ENCODE measurements at regions not wholly inside any gene's neighbourhood (a gene's known extent, or its start where the extent isn't known, plus 50 kb on each side); places are given as distances from the start of the nearest gene placed in this dataset.

DNA sequence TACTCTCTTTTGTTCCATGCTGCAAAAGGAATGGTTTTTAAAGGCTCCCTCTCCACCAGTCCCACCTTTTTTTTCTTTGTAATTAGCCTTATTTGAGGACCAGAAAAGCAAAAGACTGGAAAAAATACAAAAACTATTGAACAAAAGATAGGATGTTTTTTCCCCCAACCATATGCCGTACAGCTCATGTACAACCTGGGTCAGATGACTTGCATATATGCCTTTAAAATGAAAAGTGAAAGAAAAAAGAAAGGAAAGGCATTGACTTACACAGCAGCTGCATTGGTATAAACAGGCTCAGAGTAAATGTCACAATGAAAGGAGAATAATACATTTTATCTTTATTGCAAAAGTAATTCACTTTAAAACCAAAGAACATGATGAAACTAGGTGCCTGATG, 69.5 kb upstream of the CMC1 start:
- Histone ChIP-seq H3K79me2 (ENCODE audit: control insufficient read depth, insufficient read depth, low read length) (no peaks in the 10 kb centered on the region), H3K4me1 (ENCODE audit: control insufficient read depth, extremely low read depth, insufficient read depth, low read length) (no peaks in the 10 kb centered on the region), H3K9ac (replicated peaks; ENCODE audit: extremely low read depth, insufficient read depth, low read length) (no peak overlapping the region), H3K4me2 (ENCODE audit: insufficient read depth, low read length) (no peak overlapping the region), H3K27ac (ENCODE audit: insufficient read depth, low read depth, low read length) (no peak overlapping the region), H3K9me3 (replicated peaks; ENCODE audit: control insufficient read depth, insufficient read depth, low read length) (no peaks in the 10 kb centered on the region), H3K9me1 (replicated peaks; ENCODE audit: control insufficient read depth, extremely low read depth, insufficient read depth, low read length) (no peaks in the 10 kb centered on the region), H4K20me1 (replicated peaks; ENCODE audit: control insufficient read depth, extremely low read depth, insufficient read depth, low read length) (no peaks in the 10 kb centered on the region), H3K36me3 (ENCODE audit: control insufficient read depth in 2 of 2, extremely low read depth in 1 of 2, insufficient read depth in 2 of 2, low read length in 2 of 2) (no peaks in the 10 kb centered on the region), H3K27me3 (ENCODE audit: control insufficient read depth in 2 of 2, insufficient read depth in 2 of 2, low read length in 2 of 2) (no peaks in the 10 kb centered on the region), H2AFZ (ENCODE audit: low read depth, low read length) (no peak overlapping the region), H3K4me3 (replicated peaks in 1 of 3; ENCODE audit: insufficient read depth in 1 of 3, low read depth in 1 of 3, low read length in 3 of 3) (no peak overlapping the region)
- no TSS peak for BruUV-seq (replicated peaks)
- no peak for DNase-seq (ENCODE audit: low read depth, low spot score)
- dilution Hi-C loops (cut with MboI; ENCODE audit: extremely low pct_ligation_motif_present, low sequenced_read_pairs) (no loop called here), intact Hi-C loops (cut with micrococcal nuclease) (no loop called here)
- TF ChIP-seq MYC (IDR thresholded peaks at IDR 0.05; ENCODE audit: low read depth, low read length), result no peak
- no peak for TF ChIP-seq POLR2A (IDR thresholded peaks at IDR 0.05; ENCODE audit: low read depth, low read length)
- no peak for TF ChIP-seq JUN (IDR thresholded peaks at IDR 0.05; ENCODE audit: borderline replicate concordance, insufficient read depth, insufficient read length, low read depth)
- TF ChIP-seq FOS (IDR thresholded peaks at IDR 0.05; ENCODE audit: borderline replicate concordance, insufficient read depth, low read length), result no peak
- TF ChIP-seq GATA2 (IDR thresholded peaks at IDR 0.05; ENCODE audit: insufficient read depth, insufficient read length, low read depth, low read length), result no peak
- FAIRE-seq, result no peak
- POLR2A ChIA-PET, result no interaction called here
- CTCF ChIA-PET, result interaction anchor here (1.4 kb wide), 1 partner anchor 30 kb away, joined by 3 read pairs; no protein-coding TSS in a partner anchor

DNA sequence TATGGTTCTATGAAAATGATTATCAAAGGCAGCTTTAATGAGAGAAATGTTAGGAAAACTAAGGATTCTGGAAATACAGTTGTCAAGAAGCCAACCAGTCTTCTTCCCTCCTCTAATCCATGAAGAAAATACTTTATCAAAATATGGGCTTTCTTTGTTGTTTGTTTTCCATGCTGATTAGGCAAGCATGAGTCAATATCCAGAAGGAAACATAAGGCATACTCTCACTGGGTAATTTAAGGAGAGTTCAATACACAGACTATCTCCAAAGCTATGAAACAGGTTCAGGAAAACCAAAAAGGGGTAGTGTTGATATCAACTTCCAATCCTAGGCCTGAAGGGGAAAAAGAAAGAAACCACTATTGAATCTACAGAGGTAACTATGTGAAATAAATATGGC, 68.7 kb upstream of the CMC1 start:
- ChIA-PET POLR2A (no interaction called here), CTCF (no interaction called here)
- TF ChIP-seq POLR2A (IDR thresholded peaks at IDR 0.05; ENCODE audit: low read depth, low read length), result no peak
- TF ChIP-seq EZH2 (IDR thresholded peaks at IDR 0.05; ENCODE audit: borderline replicate concordance, low read depth, low read length, severe bottlenecking), result no peak
- TF ChIP-seq, protein P1, sequence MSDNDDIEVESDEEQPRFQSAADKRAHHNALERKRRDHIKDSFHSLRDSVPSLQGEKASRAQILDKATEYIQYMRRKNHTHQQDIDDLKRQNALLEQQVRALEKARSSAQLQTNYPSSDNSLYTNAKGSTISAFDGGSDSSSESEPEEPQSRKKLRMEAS (IDR thresholded peaks at IDR 0.05; ENCODE audit: insufficient read depth, insufficient read length), result no peak
- no peak for TF ChIP-seq POLR2AphosphoS5 (IDR thresholded peaks at IDR 0.05; ENCODE audit: insufficient read depth, low read depth, low read length)
- no peak for TF ChIP-seq FOS (IDR thresholded peaks at IDR 0.05; ENCODE audit: borderline replicate concordance, insufficient read depth, low read length)
- TF ChIP-seq, protein P2, sequence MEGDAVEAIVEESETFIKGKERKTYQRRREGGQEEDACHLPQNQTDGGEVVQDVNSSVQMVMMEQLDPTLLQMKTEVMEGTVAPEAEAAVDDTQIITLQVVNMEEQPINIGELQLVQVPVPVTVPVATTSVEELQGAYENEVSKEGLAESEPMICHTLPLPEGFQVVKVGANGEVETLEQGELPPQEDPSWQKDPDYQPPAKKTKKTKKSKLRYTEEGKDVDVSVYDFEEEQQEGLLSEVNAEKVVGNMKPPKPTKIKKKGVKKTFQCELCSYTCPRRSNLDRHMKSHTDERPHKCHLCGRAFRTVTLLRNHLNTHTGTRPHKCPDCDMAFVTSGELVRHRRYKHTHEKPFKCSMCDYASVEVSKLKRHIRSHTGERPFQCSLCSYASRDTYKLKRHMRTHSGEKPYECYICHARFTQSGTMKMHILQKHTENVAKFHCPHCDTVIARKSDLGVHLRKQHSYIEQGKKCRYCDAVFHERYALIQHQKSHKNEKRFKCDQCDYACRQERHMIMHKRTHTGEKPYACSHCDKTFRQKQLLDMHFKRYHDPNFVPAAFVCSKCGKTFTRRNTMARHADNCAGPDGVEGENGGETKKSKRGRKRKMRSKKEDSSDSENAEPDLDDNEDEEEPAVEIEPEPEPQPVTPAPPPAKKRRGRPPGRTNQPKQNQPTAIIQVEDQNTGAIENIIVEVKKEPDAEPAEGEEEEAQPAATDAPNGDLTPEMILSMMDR (IDR thresholded peaks at IDR 0.05; ENCODE audit: extremely low read depth in 1 of 2, insufficient read depth in 1 of 2, low read depth in 1 of 2, low read length in 2 of 2), result no peak
- no peak for TF ChIP-seq MYC (IDR thresholded peaks at IDR 0.05; ENCODE audit: low read depth, low read length)
- no peak for TF ChIP-seq JUN (IDR thresholded peaks at IDR 0.05; ENCODE audit: borderline replicate concordance, insufficient read depth, insufficient read length, low read depth)
- no peak for TF ChIP-seq GATA2 (IDR thresholded peaks at IDR 0.05; ENCODE audit: insufficient read depth, insufficient read length, low read depth, low read length)
- FAIRE-seq, result no peak
- Histone ChIP-seq H3K36me3 (ENCODE audit: control insufficient read depth in 2 of 2, extremely low read depth in 1 of 2, insufficient read depth in 2 of 2, low read length in 2 of 2) (no peaks in the 10 kb centered on the region), H3K4me3 (replicated peaks in 1 of 3; ENCODE audit: insufficient read depth in 1 of 3, low read depth in 1 of 3, low read length in 3 of 3) (no peak overlapping the region), H3K4me2 (ENCODE audit: insufficient read depth, low read length) (no peak overlapping the region), H3K79me2 (ENCODE audit: control insufficient read depth, insufficient read depth, low read length) (no peaks in the 10 kb centered on the region), H3K27me3 (ENCODE audit: control insufficient read depth in 2 of 2, insufficient read depth in 2 of 2, low read length in 2 of 2) (no peaks in the 10 kb centered on the region), H3K27ac (ENCODE audit: insufficient read depth, low read depth, low read length) (no peak overlapping the region), H3K9me1 (replicated peaks; ENCODE audit: control insufficient read depth, extremely low read depth, insufficient read depth, low read length) (no peaks in the 10 kb centered on the region), H2AFZ (ENCODE audit: low read depth, low read length) (no peak overlapping the region), H3K9me3 (replicated peaks; ENCODE audit: control insufficient read depth, insufficient read depth, low read length) (no peaks in the 10 kb centered on the region), H4K20me1 (replicated peaks; ENCODE audit: control insufficient read depth, extremely low read depth, insufficient read depth, low read length) (no peaks in the 10 kb centered on the region), H3K9ac (replicated peaks; ENCODE audit: extremely low read depth, insufficient read depth, low read length) (no peak overlapping the region), H3K4me1 (ENCODE audit: control insufficient read depth, extremely low read depth, insufficient read depth, low read length) (no peaks in the 10 kb centered on the region)
- intact Hi-C loops (cut with micrococcal nuclease) (no loop called here), dilution Hi-C loops (cut with MboI; ENCODE audit: extremely low pct_ligation_motif_present, low sequenced_read_pairs) (no loop called here)
- DNase-seq (ENCODE audit: low read depth, low spot score), result no peak
- BruUV-seq (replicated peaks), result no TSS peak
